ENCODE measurements at regions not wholly inside any gene's neighbourhood (a gene's known extent, or its start where the extent isn't known, plus 50 kb on each side); places are given as distances from the start of the nearest gene placed in this dataset.

DNA sequence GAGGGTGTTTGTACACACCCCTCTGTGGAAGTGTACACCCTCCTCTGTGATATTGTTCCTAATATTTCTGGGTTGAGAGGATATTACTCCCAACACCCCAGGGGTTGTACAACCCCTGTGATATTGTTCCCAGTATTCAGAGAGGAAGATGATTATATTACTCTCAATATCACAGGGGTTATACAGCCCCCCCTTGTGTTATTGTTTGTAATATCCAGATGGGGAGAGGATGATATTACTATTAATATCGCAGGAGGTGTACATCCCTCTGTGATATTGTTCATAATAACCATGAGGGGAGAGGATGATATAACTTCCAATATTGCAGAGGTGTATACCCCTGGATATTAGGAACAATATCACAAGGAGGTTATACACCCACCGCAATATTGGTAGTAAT, 566.1 kb upstream of the MIS18BP1 start:
- Histone ChIP-seq H3K36me3 (replicated peaks; ENCODE audit: insufficient read depth, low read length) (no peaks in the 10 kb centered on the region), H4K20me1 (ENCODE audit: insufficient read depth, low read length) (no peaks in the 10 kb centered on the region), H2AFZ (ENCODE audit: low read length) (no peak overlapping the region), H3K9me2 (replicated peaks; ENCODE audit: insufficient read depth, low read length) (no peaks in the 10 kb centered on the region), H3K27ac (ENCODE audit: low read length) (no peak overlapping the region), H3F3A (ENCODE audit: insufficient read depth, low read length) (no peaks in the 10 kb centered on the region), H3K4me3 (ENCODE audit: low read length) (no peak overlapping the region), H3K4me1 (ENCODE audit: low read length) (no peaks in the 10 kb centered on the region), H3K27me3 (replicated peaks; ENCODE audit: insufficient read depth, low read length) (no peaks in the 10 kb centered on the region), H3K4me2 (ENCODE audit: low read depth, low read length) (no peak overlapping the region), H3K9ac (ENCODE audit: low read length) (no peak overlapping the region), H3K9me3 (replicated peaks; ENCODE audit: insufficient read depth, low read length) (no peaks in the 10 kb centered on the region), H3K79me2 (ENCODE audit: low read length) (no peaks in the 10 kb centered on the region)
- no peak for DNase-seq
- TF ChIP-seq, protein P1, sequence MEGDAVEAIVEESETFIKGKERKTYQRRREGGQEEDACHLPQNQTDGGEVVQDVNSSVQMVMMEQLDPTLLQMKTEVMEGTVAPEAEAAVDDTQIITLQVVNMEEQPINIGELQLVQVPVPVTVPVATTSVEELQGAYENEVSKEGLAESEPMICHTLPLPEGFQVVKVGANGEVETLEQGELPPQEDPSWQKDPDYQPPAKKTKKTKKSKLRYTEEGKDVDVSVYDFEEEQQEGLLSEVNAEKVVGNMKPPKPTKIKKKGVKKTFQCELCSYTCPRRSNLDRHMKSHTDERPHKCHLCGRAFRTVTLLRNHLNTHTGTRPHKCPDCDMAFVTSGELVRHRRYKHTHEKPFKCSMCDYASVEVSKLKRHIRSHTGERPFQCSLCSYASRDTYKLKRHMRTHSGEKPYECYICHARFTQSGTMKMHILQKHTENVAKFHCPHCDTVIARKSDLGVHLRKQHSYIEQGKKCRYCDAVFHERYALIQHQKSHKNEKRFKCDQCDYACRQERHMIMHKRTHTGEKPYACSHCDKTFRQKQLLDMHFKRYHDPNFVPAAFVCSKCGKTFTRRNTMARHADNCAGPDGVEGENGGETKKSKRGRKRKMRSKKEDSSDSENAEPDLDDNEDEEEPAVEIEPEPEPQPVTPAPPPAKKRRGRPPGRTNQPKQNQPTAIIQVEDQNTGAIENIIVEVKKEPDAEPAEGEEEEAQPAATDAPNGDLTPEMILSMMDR (IDR thresholded peaks at IDR 0.05; ENCODE audit: low read length) = no peak
- TF ChIP-seq EZH2phosphoT487 (IDR thresholded peaks at IDR 0.05; ENCODE audit: low read length) (no peak), EZH2 (optimal IDR thresholded peaks at IDR 0.05; ENCODE audit: low read depth, low read length) (no peak)

- no peaks in the 10 kb centered on the region for H3K9me2 ChIP-seq (replicated peaks; ENCODE audit: insufficient read depth, low read length)
- no peaks in the 10 kb centered on the region for H3K79me2 ChIP-seq (ENCODE audit: low read length)
- TF ChIP-seq, protein P1 (IDR thresholded peaks at IDR 0.05; ENCODE audit: low read length) = no peak
- no peak for TF ChIP-seq EZH2 (optimal IDR thresholded peaks at IDR 0.05; ENCODE audit: low read depth, low read length)
- TF ChIP-seq EZH2phosphoT487 (IDR thresholded peaks at IDR 0.05; ENCODE audit: low read length) = no peak
- H3K4me3 ChIP-seq (ENCODE audit: low read length) = no peak overlapping the region
- H3K4me2 ChIP-seq (ENCODE audit: low read depth, low read length) = no peak overlapping the region
- H2AFZ ChIP-seq (ENCODE audit: low read length) = no peak overlapping the region
- no peaks in the 10 kb centered on the region for H3F3A ChIP-seq (ENCODE audit: insufficient read depth, low read length)
- H3K9ac ChIP-seq (ENCODE audit: low read length) = no peak overlapping the region
- H3K27ac ChIP-seq (ENCODE audit: low read length) = no peak overlapping the region
- H3K36me3 ChIP-seq (replicated peaks; ENCODE audit: insufficient read depth, low read length) = no peaks in the 10 kb centered on the region
- no peak for DNase-seq
- no peaks in the 10 kb centered on the region for H3K27me3 ChIP-seq (replicated peaks; ENCODE audit: insufficient read depth, low read length)
- no peaks in the 10 kb centered on the region for H3K9me3 ChIP-seq (replicated peaks; ENCODE audit: insufficient read depth, low read length)
- no peaks in the 10 kb centered on the region for H3K4me1 ChIP-seq (ENCODE audit: low read length)
- no peaks in the 10 kb centered on the region for H4K20me1 ChIP-seq (ENCODE audit: insufficient read depth, low read length)
Measured at GRCh38 chr14:45811155-45811554, 558.2 kb upstream of the MIS18BP1 start.

- Histone ChIP-seq H3K4me2 (ENCODE audit: low read depth, low read length) (no peak overlapping the region), H2AFZ (ENCODE audit: low read length) (no peak overlapping the region), H3K27me3 (replicated peaks; ENCODE audit: insufficient read depth, low read length) (no peaks in the 10 kb centered on the region), H3K9me2 (replicated peaks; ENCODE audit: insufficient read depth, low read length) (no peaks in the 10 kb centered on the region), H4K20me1 (ENCODE audit: insufficient read depth, low read length) (no peaks in the 10 kb centered on the region), H3K36me3 (replicated peaks; ENCODE audit: insufficient read depth, low read length) (no peaks in the 10 kb centered on the region), H3K79me2 (ENCODE audit: low read length) (no peaks in the 10 kb centered on the region), H3K4me3 (ENCODE audit: low read length) (no peak overlapping the region), H3K27ac (ENCODE audit: low read length) (no peak overlapping the region), H3K9me3 (replicated peaks; ENCODE audit: insufficient read depth, low read length) (no peaks in the 10 kb centered on the region), H3K4me1 (ENCODE audit: low read length) (no peaks in the 10 kb centered on the region), H3F3A (ENCODE audit: insufficient read depth, low read length) (no peaks in the 10 kb centered on the region), H3K9ac (ENCODE audit: low read length) (no peak overlapping the region)
- TF ChIP-seq, protein P1 (IDR thresholded peaks at IDR 0.05; ENCODE audit: low read length) = no peak
- TF ChIP-seq EZH2phosphoT487 (IDR thresholded peaks at IDR 0.05; ENCODE audit: low read length) (no peak), EZH2 (optimal IDR thresholded peaks at IDR 0.05; ENCODE audit: low read depth, low read length) (no peak)
- peak; percentile 10 for DNase-seq
Measured at GRCh38 chr14:45810152-45810872, 557.3 kb upstream of the MIS18BP1 start.

All from MM.1S (cell line).